Heart right ventricle (tissue), 16 donors: ENCODE measurements at regions not wholly inside any gene's neighbourhood (a gene's known extent, or its start where the extent isn't known, plus 50 kb on each side); places are given as distances from the start of the nearest gene placed in this dataset.

Experiments
- ATAC-seq, 8 donors: fragments of 200-7000 bp; cut with Tn5 transposase; one replicate each; pipeline ENCODE4 v1.9.1; 2020; ENCODE audit warnings: mild to moderate bottlenecking in 8 of 8, moderate library complexity in 8 of 8, moderate number of reproducible peaks in 1 of 8
- DNase-seq, 2 donors: peaks; one replicate each; pipeline ENCODE4 v3.0.0-alpha.2; 2020
- H3K27ac ChIP-seq, 10 donors: fragments of 200-600 bp; sonication (generic) in 2 of 10; one replicate each; pipeline versions ENCODE4 v1.5.0 to v1.8.0; 2020 to 2022; ENCODE audit warnings: mild to moderate bottlenecking in 3 of 10
- H3K27me3 ChIP-seq, 7 donors: fragments of 200-600 bp; one replicate each; pipeline ENCODE4 v1.8.0; 2021 to 2022; ENCODE audit warnings: mild to moderate bottlenecking in 2 of 7
- H3K36me3 ChIP-seq, 9 donors: fragments of 200-600 bp; sonication (generic) in 1 of 9; one replicate each; pipeline versions ENCODE4 v1.5.0 to v1.8.0; 2020 to 2022; ENCODE audit warnings: mild to moderate bottlenecking in 2 of 9
- H3K4me1 ChIP-seq, 9 donors: fragments of 200-600 bp; sonication (generic) in 1 of 9; one replicate each; pipeline versions ENCODE4 v1.5.0 to v1.8.0; 2020 to 2022; ENCODE audit warnings: mild to moderate bottlenecking in 4 of 9
- H3K4me3 ChIP-seq, 10 donors: fragments of 200-600 bp; sonication (generic) in 2 of 10; one replicate each; pipeline versions ENCODE4 v1.5.0 to v1.8.0; 2020 to 2022; ENCODE audit warnings: mild to moderate bottlenecking in 7 of 10, moderate library complexity in 2 of 10
- H3K9me3 ChIP-seq, 11 donors: fragments of 200-600 bp in 10 of 11; sonication (generic) in 2 of 11; one replicate each; pipeline versions ENCODE4 v1.5.0 to v1.8.0; 2013 to 2022; ENCODE audit warnings: mild to moderate bottlenecking in 2 of 11, control low read depth in 1 of 11, moderate library complexity in 1 of 11
- CTCF ChIP-seq, 9 donors: fragments of 200-600 bp; sonication (generic) in 2 of 9; IDR thresholded peaks; one replicate each; pipeline versions ENCODE4 v1.5.0 to v1.8.0; 2021 to 2022; ENCODE audit warnings: antibody characterized with exemption in 9 of 9, mild to moderate bottlenecking in 5 of 9, moderate library complexity in 1 of 9
- WGBS, 2 donors: extraction: QIAGEN DNeasy Blood & Tissue Kit; methylation state at CpG; one replicate each; pipeline ENCODE4 v1.1.7; 2013; ENCODE audit warnings: inconsistent platforms in 1 of 2; 5-methylcytosine and 5-hydroxymethylcytosine counted together
- intact Hi-C, 10 donors: fragments of 100-400 bp; cut with DNase I; formaldehyde crosslinking; loops; one replicate each; pipeline versions ENCODE4 v1.11.1 to v1.14.2; 2022
- donor health status: Arrhythmogenic right ventricular cardiomyopathy.
- donor health status: ischemic (EF 13 %, LVEDD 7.1; RV severe dilation, severe dysfunction).
- donor health status: healthy with polysubstance abuse.
- donor health status: DM: no; HTN: yes; CAD: no.
- donor health status: DM: no; HTN: no; CAD: no.
- donor health status: ischemic (EF 25% LVEDD 6.9; RV normal size, moderate dysfunction).
- donor health status: ischemic (EF 25% LVEDD 5.7; RV mildly dilated, moderate dysfunction).
- donor health status: healthy.
- donor health status: DM: yes; HTN: yes; CAD: no.
- donor health status: Ischemic cardiomyopathy.
- donor health status: ischemic (EF 35%, LVEDD 5.7; RV mildly dilated, moderate dysfunction).
- donor health status: nonischemic (EF 11% LVEDD 7.7; RV severe dilation, severe dysfunction).
- donor health status: DM: yes; HTN: yes; CAD: no.
- donor health status: PGD.
- donor health status: ischemic (EF 29% LVEDD 5.4; RV normal size, mild dysfunction).
- donor health status: nonischemic (EF 23%, LVEDD 6.1; RV moderate dilation, normal function).

GRCh38 chr7:115574681-115575291 lies 455.8 kb downstream of the TFEC start:
- ATAC-seq, result no peak
- Histone ChIP-seq H3K27me3 (no peaks in the 10 kb centered on the region), H3K9me3 (no peaks in the 10 kb centered on the region), H3K4me3 (no peak overlapping the region), H3K27ac (no peak overlapping the region), H3K36me3 (no peaks in the 10 kb centered on the region), H3K4me1 (no peaks in the 10 kb centered on the region)
- no peak for TF ChIP-seq CTCF (IDR thresholded peaks at IDR 0.05)
- 73 to 77% methylated on average over 6 of the region's 6 CpGs for WGBS, 2 donors
- intact Hi-C loops, result no loop called here
- no peak for DNase-seq

GRCh38 chr7:115572111-115572510 lies 458.5 kb downstream of the TFEC start:
- Histone ChIP-seq H3K36me3 (no peaks in the 10 kb centered on the region), H3K9me3 (no peaks in the 10 kb centered on the region), H3K4me3 (no peak overlapping the region), H3K4me1 (no peaks in the 10 kb centered on the region), H3K27ac (no peak overlapping the region), H3K27me3 (no peaks in the 10 kb centered on the region)
- no peak for TF ChIP-seq CTCF (IDR thresholded peaks at IDR 0.05)
- ATAC-seq, result no peak
- no peak for DNase-seq
- intact Hi-C loops, result no loop called here
- 90 to 96% methylated on average over 1 of the region's 1 CpG for WGBS, 2 donors

- DNase-seq (no peak), ATAC-seq (no peak)
- 68 to 70% methylated on average over 9 of the region's 9 CpGs for WGBS, 2 donors
- Histone ChIP-seq H3K4me1 (no peaks in the 10 kb centered on the region), H3K27ac (no peak overlapping the region), H3K9me3 (peaks cover 0 to 4% (median 0%) of the 10 kb centered on the region in 11 donors), H3K4me3 (no peak overlapping the region), H3K36me3 (no peaks in the 10 kb centered on the region), H3K27me3 (peaks cover 0 to 4% (median 0%) of the 10 kb centered on the region in 7 donors)
- TF ChIP-seq CTCF (IDR thresholded peaks at IDR 0.05), result no peak
- intact Hi-C loops, result loop anchor here in 1 of 10 donors (10.0 kb wide), 1 partner anchor 63 kb away; no protein-coding TSS in a partner anchor
Observed at GRCh38 chr7:115561335-115562110, 469.0 kb downstream of the TFEC start.

- intact Hi-C loops, result loop anchor here in 1 of 10 donors (10.0 kb wide), 1 partner anchor 65 kb away; no protein-coding TSS in a partner anchor
- no peak for ATAC-seq
- no peak for TF ChIP-seq CTCF (IDR thresholded peaks at IDR 0.05)
- no peaks in the 10 kb centered on the region for H3K4me1 ChIP-seq
- H3K27ac ChIP-seq, result no peak overlapping the region
- WGBS, 2 donors, result 86 to 88% methylated on average over 1 of the region's 1 CpG
- DNase-seq, result no peak
- H3K36me3 ChIP-seq, result no peaks in the 10 kb centered on the region
- H3K27me3 ChIP-seq, result peaks cover 0 to 4% (median 0%) of the 10 kb centered on the region in 7 donors
- H3K4me3 ChIP-seq, result no peak overlapping the region
- peaks cover 0 to 4% (median 0%) of the 10 kb centered on the region in 11 donors for H3K9me3 ChIP-seq
Observed at GRCh38 chr7:115559877-115560276, 470.7 kb downstream of the TFEC start.
